ENCODE measurements at regions not wholly inside any gene's neighbourhood (a gene's known extent, or its start where the extent isn't known, plus 50 kb on each side); places are given as distances from the start of the nearest gene placed in this dataset.
"Not testable (repeated sequence)": the region's sequence is repeated elsewhere in the genome, so short reads cannot be mapped to it uniquely, and the experiment has no call there.

- Mint-ChIP-seq H3K36me3 (no peaks in the 10 kb centered on the region), H3K27me3 (no peaks in the 10 kb centered on the region), H3K27ac (no peak overlapping the region), H3K4me1 (no peaks in the 10 kb centered on the region), H3K9me3 (ENCODE audit: low read depth) (no peaks in the 10 kb centered on the region), H3K4me3 (no peak overlapping the region)
- CTCF ChIA-PET = no interaction called here
- no peak for DNase-seq
- ATAC-seq = no peak
Observed at GRCh38 chr1:30010506-30011106, 712.8 kb downstream of the MATN1 start.

GRCh38 chr1:30009720-30010119 is 713.7 kb downstream of the MATN1 start:
- Mint-ChIP-seq H3K27ac (no peak overlapping the region), H3K4me3 (no peak overlapping the region), H3K36me3 (no peaks in the 10 kb centered on the region), H3K9me3 (ENCODE audit: low read depth) (no peaks in the 10 kb centered on the region), H3K4me1 (no peaks in the 10 kb centered on the region), H3K27me3 (no peaks in the 10 kb centered on the region)
- DNase-seq = no peak
- CTCF ChIA-PET = no interaction called here
- no peak for ATAC-seq

GRCh38 chr1:30008998-30009657 is 714.3 kb downstream of the MATN1 start:
- ATAC-seq = no peak
- CTCF ChIA-PET = no interaction called here

GRCh38 chr1:30008372-30008997 is 714.9 kb downstream of the MATN1 start:
- no peaks in the 10 kb centered on the region for H3K27me3 Mint-ChIP-seq
- H3K4me3 Mint-ChIP-seq = no peak overlapping the region
- ATAC-seq (no peak), DNase-seq (no peak)
- no peaks in the 10 kb centered on the region for H3K4me1 Mint-ChIP-seq
- H3K36me3 Mint-ChIP-seq = no peaks in the 10 kb centered on the region
- H3K9me3 Mint-ChIP-seq (ENCODE audit: low read depth) = no peaks in the 10 kb centered on the region
- H3K27ac Mint-ChIP-seq = no peak overlapping the region
- CTCF ChIA-PET = no interaction called here

More at GRCh38 chr1:30008998-30009657, 714.3 kb downstream of the MATN1 start:
- Mint-ChIP-seq H3K4me3 (no peak overlapping the region), H3K9me3 (ENCODE audit: low read depth) (no peaks in the 10 kb centered on the region), H3K27ac (no peak overlapping the region), H3K27me3 (no peaks in the 10 kb centered on the region), H3K4me1 (no peaks in the 10 kb centered on the region), H3K36me3 (no peaks in the 10 kb centered on the region)
- DNase-seq = no peak

- CTCF ChIA-PET = no interaction called here
- no peak overlapping the region for H3K27ac Mint-ChIP-seq
- H3K36me3 Mint-ChIP-seq = no peaks in the 10 kb centered on the region
- no peak for DNase-seq
- H3K27me3 Mint-ChIP-seq = no peaks in the 10 kb centered on the region
- no peak overlapping the region for H3K4me3 Mint-ChIP-seq
- no peaks in the 10 kb centered on the region for H3K9me3 Mint-ChIP-seq (ENCODE audit: low read depth)
- ATAC-seq = no peak
- no peaks in the 10 kb centered on the region for H3K4me1 Mint-ChIP-seq
Observed at GRCh38 chr1:30005972-30006619, 717.3 kb downstream of the MATN1 start.

- H3K27ac Mint-ChIP-seq = no peak overlapping the region
- H3K9me3 Mint-ChIP-seq (ENCODE audit: low read depth) = no peaks in the 10 kb centered on the region
- H3K27me3 Mint-ChIP-seq = no peaks in the 10 kb centered on the region
- H3K4me3 Mint-ChIP-seq = no peak overlapping the region
- no peaks in the 10 kb centered on the region for H3K36me3 Mint-ChIP-seq
- CTCF ChIA-PET = no interaction called here
- no peak for ATAC-seq
- H3K4me1 Mint-ChIP-seq = no peaks in the 10 kb centered on the region
- no peak for DNase-seq
Observed at GRCh38 chr1:30001732-30002039, 721.7 kb downstream of the MATN1 start.

GRCh38 chr1:30001011-30001731 is 722.2 kb downstream of the MATN1 start:
- Mint-ChIP-seq H3K36me3 (no peaks in the 10 kb centered on the region), H3K4me3 (no peak overlapping the region), H3K27me3 (no peaks in the 10 kb centered on the region), H3K4me1 (no peaks in the 10 kb centered on the region), H3K27ac (no peak overlapping the region), H3K9me3 (ENCODE audit: low read depth) (no peaks in the 10 kb centered on the region)
- ATAC-seq (no peak), DNase-seq (no peak)
- CTCF ChIA-PET = no interaction called here

GRCh38 chr1:30000266-30000665 is 723.1 kb downstream of the MATN1 start:
- H3K4me1 Mint-ChIP-seq = no peaks in the 10 kb centered on the region
- no peaks in the 10 kb centered on the region for H3K27me3 Mint-ChIP-seq
- H3K9me3 Mint-ChIP-seq (ENCODE audit: low read depth) = no peaks in the 10 kb centered on the region
- no peak for ATAC-seq
- DNase-seq = no peak
- H3K36me3 Mint-ChIP-seq = no peaks in the 10 kb centered on the region
- no peak overlapping the region for H3K27ac Mint-ChIP-seq
- no peak overlapping the region for H3K4me3 Mint-ChIP-seq
- CTCF ChIA-PET = no interaction called here

- H3K4me3 Mint-ChIP-seq = no peak overlapping the region
- no peak overlapping the region for H3K27ac Mint-ChIP-seq
- DNase-seq (no peak), ATAC-seq (no peak)
- no peaks in the 10 kb centered on the region for H3K27me3 Mint-ChIP-seq
- H3K36me3 Mint-ChIP-seq = no peaks in the 10 kb centered on the region
- CTCF ChIA-PET = no interaction called here
- peaks cover 4% of the 10 kb centered on the region for H3K9me3 Mint-ChIP-seq (ENCODE audit: low read depth)
- no peaks in the 10 kb centered on the region for H3K4me1 Mint-ChIP-seq
Observed at GRCh38 chr1:29999595-29999994, 723.8 kb downstream of the MATN1 start.

GRCh38 chr1:29998686-29999085 is 724.7 kb downstream of the MATN1 start:
- H3K4me3 Mint-ChIP-seq = no peak overlapping the region
- H3K9me3 Mint-ChIP-seq (ENCODE audit: low read depth) = peaks cover 4% of the 10 kb centered on the region
- no peak overlapping the region for H3K27ac Mint-ChIP-seq
- H3K36me3 Mint-ChIP-seq = no peaks in the 10 kb centered on the region
- H3K4me1 Mint-ChIP-seq = no peaks in the 10 kb centered on the region
- no peak for ATAC-seq
- H3K27me3 Mint-ChIP-seq = no peaks in the 10 kb centered on the region
- DNase-seq = no peak
- CTCF ChIA-PET = no interaction called here

- not testable (repeated sequence) for H3K9me3 Mint-ChIP-seq (ENCODE audit: low read depth); H3K36me3 Mint-ChIP-seq
Observed at GRCh38 chr1:29997818-29998217, 725.6 kb downstream of the MATN1 start.

GRCh38 chr1:29993950-29994349 is 729.4 kb downstream of the MATN1 start:
- no peaks in the 10 kb centered on the region for H3K36me3 Mint-ChIP-seq
- H3K27ac Mint-ChIP-seq = no peak overlapping the region
- H3K4me1 Mint-ChIP-seq = no peaks in the 10 kb centered on the region
- DNase-seq (no peak), ATAC-seq (no peak)
- no peak overlapping the region for H3K4me3 Mint-ChIP-seq
- H3K9me3 Mint-ChIP-seq (ENCODE audit: low read depth) = peaks cover 8% of the 10 kb centered on the region
- CTCF ChIA-PET = no interaction called here
- no peaks in the 10 kb centered on the region for H3K27me3 Mint-ChIP-seq

More at GRCh38 chr1:29997818-29998217, 725.6 kb downstream of the MATN1 start:
- H3K27me3 Mint-ChIP-seq, ATAC-seq, H3K4me3 Mint-ChIP-seq, H3K4me1 Mint-ChIP-seq, DNase-seq, H3K27ac Mint-ChIP-seq, CTCF ChIA-PET: not testable (repeated sequence)

- peak; percentile 27 for DNase-seq
- Mint-ChIP-seq H3K4me1 (no peaks in the 10 kb centered on the region), H3K27ac (no peak overlapping the region), H3K27me3 (no peaks in the 10 kb centered on the region), H3K4me3 (no peak overlapping the region), H3K36me3 (no peaks in the 10 kb centered on the region), H3K9me3 (ENCODE audit: low read depth) (peaks cover 8% of the 10 kb centered on the region)
- no peak for ATAC-seq
- CTCF ChIA-PET = interaction anchor here (0.8 kb wide), 1 partner anchor 87 kb away, joined by 3 read pairs; no protein-coding TSS in a partner anchor
Observed at GRCh38 chr1:29991815-29992214, 731.6 kb downstream of the MATN1 start.

All from activated CD8-positive, alpha-beta memory T cell treated with anti-CD3 and anti-CD28 coated beads, Interleukin-2, amount 10 ng/mL, durations not matched to agents 7 days and 5 days (primary cell).